Calu3 (cell line): ENCODE measurements at regions not wholly inside any gene's neighbourhood (a gene's known extent, or its start where the extent isn't known, plus 50 kb on each side); places are given as distances from the start of the nearest gene placed in this dataset.

Source experiments
- BruUV-seq: library from RNA; stranded (reverse); fragments of 400-500 nt; replicated peaks from 2 replicates; lab custom pipeline; 2021; lab: Mats Ljungman, UMichigan
- CTCF ChIA-PET: fragments of 300-600 bp; sonication (Branson Sonifier 250); formaldehyde crosslinking; loops from one replicate; lab custom pipeline; 2022; ENCODE audit warnings: antibody characterized with exemption; lab: Charles Lee
- DNase-seq: peaks from one replicate; pipeline ENCODE4 v3.0.0; 2022
- H3K27ac Mint-ChIP-seq: one replicate; pipeline ENCODE4 v1.8.0; 2022; ENCODE audit warnings: mixed read lengths; ENCODE audit not compliant: unreplicated experiment
- H3K27me3 Mint-ChIP-seq: one replicate; pipeline ENCODE4 v1.8.0; 2022; ENCODE audit warnings: mixed read lengths; ENCODE audit not compliant: unreplicated experiment
- H3K36me3 Mint-ChIP-seq: one replicate; pipeline ENCODE4 v1.8.0; 2022; ENCODE audit warnings: mild to moderate bottlenecking, moderate library complexity, mixed read lengths; ENCODE audit not compliant: insufficient read depth, unreplicated experiment
- H3K4me1 Mint-ChIP-seq: one replicate; pipeline ENCODE4 v1.8.0; 2022; ENCODE audit warnings: mild to moderate bottlenecking, low read depth, mixed read lengths; ENCODE audit not compliant: unreplicated experiment
- H3K4me3 Mint-ChIP-seq: one replicate; pipeline ENCODE4 v1.8.0; 2022; ENCODE audit warnings: mild to moderate bottlenecking, low read depth, moderate library complexity, mixed read lengths; ENCODE audit not compliant: unreplicated experiment
- H3K9me3 Mint-ChIP-seq: one replicate; pipeline ENCODE4 v1.8.0; 2022; ENCODE audit warnings: low read depth, mixed read lengths; ENCODE audit not compliant: unreplicated experiment
- CTCF ChIP-seq: fragments of 200-600 bp; IDR thresholded peaks from one replicate; pipeline ENCODE4 v1.8.0; 2022; ENCODE audit warnings: antibody characterized with exemption; ENCODE audit not compliant: unreplicated experiment
- intact Hi-C: fragments of 100-400 bp; cut with micrococcal nuclease; formaldehyde crosslinking; loops from one replicate; pipeline ENCODE4 v1.10.0; 2022; ENCODE audit not compliant: unreplicated experiment

DNA sequence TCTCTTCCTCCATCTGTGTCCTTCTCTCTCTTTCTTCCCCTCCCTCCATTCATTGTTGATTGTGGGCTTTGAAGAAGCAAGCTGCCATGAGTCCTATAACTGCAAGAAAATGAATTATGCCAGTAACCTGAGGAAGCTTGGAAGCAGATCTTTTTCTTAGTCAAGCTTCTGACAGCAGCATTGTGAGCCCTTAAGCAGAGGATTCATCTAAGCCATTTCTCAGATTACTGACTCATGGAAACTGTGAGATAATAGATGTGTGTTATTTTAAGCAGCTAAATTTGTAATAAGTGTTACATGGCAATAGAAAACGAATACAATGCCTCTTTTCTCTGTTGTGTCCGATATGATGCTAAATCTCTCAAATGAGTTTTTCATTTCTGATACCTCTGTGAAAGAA, 1109.7 kb downstream of the CDH11 start:
- BruUV-seq = no TSS peak
- Mint-ChIP-seq H3K27me3 (no peaks in the 10 kb centered on the region), H3K36me3 (no peaks in the 10 kb centered on the region), H3K4me1 (no peaks in the 10 kb centered on the region), H3K9me3 (peaks cover 12% of the 10 kb centered on the region), H3K4me3 (no peak overlapping the region), H3K27ac (no peak overlapping the region)
- intact Hi-C loops = no loop called here
- CTCF ChIA-PET = no interaction called here
- TF ChIP-seq CTCF = no peak
- no peak for DNase-seq

GRCh38 chr16:64011650-64012049, 1110.2 kb downstream of the CDH11 start:
- Mint-ChIP-seq H3K27me3 (no peaks in the 10 kb centered on the region), H3K27ac (no peak overlapping the region), H3K4me3 (no peak overlapping the region), H3K36me3 (no peaks in the 10 kb centered on the region), H3K9me3 (peaks cover 13% of the 10 kb centered on the region), H3K4me1 (no peaks in the 10 kb centered on the region)
- TF ChIP-seq CTCF = no peak
- BruUV-seq = no TSS peak
- no peak for DNase-seq
- CTCF ChIA-PET = no interaction called here
- intact Hi-C loops = no loop called here

DNA sequence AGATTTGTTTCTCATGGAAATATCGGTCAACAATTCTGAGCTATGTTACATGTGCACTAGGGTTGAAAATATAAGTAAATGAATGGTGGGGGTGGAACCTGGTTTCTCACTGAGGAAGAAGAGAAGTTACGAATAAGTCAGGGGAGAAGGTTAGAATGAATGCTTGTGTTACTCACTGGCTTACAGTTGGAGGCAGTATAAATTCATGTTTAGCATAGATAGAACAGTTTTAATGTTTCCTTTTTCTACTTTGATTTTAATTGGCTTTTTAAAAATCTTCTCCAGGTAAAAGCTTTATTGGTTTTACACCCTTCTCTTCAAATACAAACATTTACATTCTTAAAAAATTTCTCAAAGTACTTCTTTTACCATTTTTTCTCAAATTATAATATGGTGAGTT, 1113.7 kb downstream of the CDH11 start:
- H3K4me3 Mint-ChIP-seq = no peak overlapping the region
- H3K36me3 Mint-ChIP-seq = no peaks in the 10 kb centered on the region
- CTCF ChIA-PET = no interaction called here
- peaks cover 10% of the 10 kb centered on the region for H3K9me3 Mint-ChIP-seq
- BruUV-seq = no TSS peak
- no peaks in the 10 kb centered on the region for H3K27me3 Mint-ChIP-seq
- DNase-seq = no peak
- H3K27ac Mint-ChIP-seq = no peak overlapping the region
- intact Hi-C loops = no loop called here
- H3K4me1 Mint-ChIP-seq = no peaks in the 10 kb centered on the region
- no peak for TF ChIP-seq CTCF

- CTCF ChIA-PET = no interaction called here
- H3K4me3 Mint-ChIP-seq = no peak overlapping the region
- peaks cover 10% of the 10 kb centered on the region for H3K9me3 Mint-ChIP-seq
- H3K27ac Mint-ChIP-seq = no peak overlapping the region
- BruUV-seq = no TSS peak
- intact Hi-C loops = no loop called here
- TF ChIP-seq CTCF = no peak
- no peaks in the 10 kb centered on the region for H3K4me1 Mint-ChIP-seq
- H3K36me3 Mint-ChIP-seq = no peaks in the 10 kb centered on the region
- no peaks in the 10 kb centered on the region for H3K27me3 Mint-ChIP-seq
- DNase-seq = no peak
Observed at GRCh38 chr16:64004116-64004515, 1117.7 kb downstream of the CDH11 start.
